ENCODE measurements at regions not wholly inside any gene's neighbourhood (a gene's known extent, or its start where the extent isn't known, plus 50 kb on each side); places are given as distances from the start of the nearest gene placed in this dataset.

- H3K4me1 ChIP-seq, result peaks cover 5 to 17% of the 10 kb centered on the region in 2 donors
- H3K9me3 ChIP-seq, result no peaks in the 10 kb centered on the region
- intact Hi-C loops (cut with DNase I), result no loop called here
- no peak for DNase-seq
- H3K27ac ChIP-seq, result no peak overlapping the region
- 81 to 88% methylated on average over 7 of the region's 7 CpGs for WGBS, 2 donors
- H3K4me3 ChIP-seq (replicated peaks in 1 of 3), result no peak overlapping the region
- TF ChIP-seq CTCF (IDR thresholded peaks at IDR 0.05) (no peak), POLR2A (IDR thresholded peaks at IDR 0.05) (no peak)
- H3K27me3 ChIP-seq, result no peaks in the 10 kb centered on the region
- no peaks in the 10 kb centered on the region for H3K36me3 ChIP-seq
Measured at GRCh38 chr4:83180431-83180968, 66.0 kb upstream of the PLAC8 start.

- Histone ChIP-seq H3K36me3 (no peaks in the 10 kb centered on the region), H3K4me1 (peaks cover 5 to 15% of the 10 kb centered on the region in 2 donors), H3K4me3 (replicated peaks in 1 of 3) (no peak overlapping the region), H3K9me3 (no peaks in the 10 kb centered on the region), H3K27ac (no peak overlapping the region), H3K27me3 (no peaks in the 10 kb centered on the region)
- no peak for DNase-seq
- TF ChIP-seq CTCF (IDR thresholded peaks at IDR 0.05), result no peak
- TF ChIP-seq POLR2A (IDR thresholded peaks at IDR 0.05), result no peak
- 12 to 43% methylated on average over 2 of the region's 2 CpGs for WGBS, 2 donors
- intact Hi-C loops (cut with DNase I), result no loop called here
Measured at GRCh38 chr4:83179205-83179604, 64.7 kb upstream of the PLAC8 start.

GRCh38 chr4:83178029-83178428, 63.5 kb upstream of the PLAC8 start:
- WGBS, 2 donors, result 59 to 72% methylated on average over 2 of the region's 2 CpGs
- Histone ChIP-seq H3K27me3 (no peaks in the 10 kb centered on the region), H3K4me1 (peaks cover 0 to 5% of the 10 kb centered on the region in 2 donors), H3K9me3 (no peaks in the 10 kb centered on the region), H3K4me3 (replicated peaks in 1 of 3) (no peak overlapping the region), H3K36me3 (no peaks in the 10 kb centered on the region), H3K27ac (no peak overlapping the region)
- no peak for TF ChIP-seq POLR2A (IDR thresholded peaks at IDR 0.05)
- no peak for TF ChIP-seq CTCF (IDR thresholded peaks at IDR 0.05)
- intact Hi-C loops (cut with DNase I), result no loop called here
- DNase-seq, result no peak

- Histone ChIP-seq H3K27me3 (no peaks in the 10 kb centered on the region), H3K4me3 (replicated peaks in 1 of 3) (no peak overlapping the region), H3K9me3 (no peaks in the 10 kb centered on the region), H3K4me1 (peaks cover 0 to 5% of the 10 kb centered on the region in 2 donors), H3K36me3 (no peaks in the 10 kb centered on the region), H3K27ac (no peak overlapping the region)
- intact Hi-C loops (cut with DNase I), result no loop called here
- no peak for DNase-seq
- 0 to 1% methylated on average over 1 of the region's 1 CpG for WGBS, 2 donors
- TF ChIP-seq POLR2A (IDR thresholded peaks at IDR 0.05) (no peak), CTCF (IDR thresholded peaks at IDR 0.05) (no peak)
Measured at GRCh38 chr4:83177182-83177581, 62.7 kb upstream of the PLAC8 start.

- H3K4me1 ChIP-seq, result peaks cover 0 to 5% of the 10 kb centered on the region in 2 donors
- no peaks in the 10 kb centered on the region for H3K27me3 ChIP-seq
- 90 to 91% methylated on average over 4 of the region's 4 CpGs for WGBS, 2 donors
- no peaks in the 10 kb centered on the region for H3K9me3 ChIP-seq
- no peak for DNase-seq
- no peak overlapping the region for H3K27ac ChIP-seq
- no peak for TF ChIP-seq CTCF (IDR thresholded peaks at IDR 0.05)
- no peak for TF ChIP-seq POLR2A (IDR thresholded peaks at IDR 0.05)
- H3K36me3 ChIP-seq, result no peaks in the 10 kb centered on the region
- intact Hi-C loops (cut with DNase I), result no loop called here
- H3K4me3 ChIP-seq (replicated peaks in 1 of 3), result no peak overlapping the region
Measured at GRCh38 chr4:83174844-83175414, 60.4 kb upstream of the PLAC8 start.

Data from thyroid gland (tissue), 4 donors.